Adrenal gland (tissue), 5 donors: ENCODE measurements at regions not wholly inside any gene's neighbourhood (a gene's known extent, or its start where the extent isn't known, plus 50 kb on each side); places are given as distances from the start of the nearest gene placed in this dataset.

Experiments used
- CTCF ChIP-seq, 6 experiments: fragments of 450-650 bp in 4 of 6; fragments of 200-600 bp in 2 of 6; sonication (generic) in 1 of 6; IDR thresholded peaks; 1 replicate in 5 of 6; 2 replicates in 1 of 6; pipeline versions ENCODE4 v1.5.1 to v1.8.0; 2016 to 2021; ENCODE audit warnings: antibody characterized with exemption in 6 of 6, mild to moderate bottlenecking in 2 of 6, moderate library complexity in 1 of 6
- POLR2A ChIP-seq, 2 donors: fragments of 450-650 bp; IDR thresholded peaks; one replicate each; pipeline ENCODE4 v1.6.1; 2017; ENCODE audit warnings: antibody characterized with exemption in 2 of 2, mild to moderate bottlenecking in 2 of 2, moderate library complexity in 1 of 2
- donor health status: DM: no; HTN: no; CAD: no.

GRCh38 chr3:6089780-6090179 is 771.1 kb upstream of the GRM7 start:
- no peak for TF ChIP-seq CTCF (IDR thresholded peaks at IDR 0.05)
- TF ChIP-seq POLR2A (IDR thresholded peaks at IDR 0.05) = no peak
